AG20443 (cell line): ENCODE measurements at regions not wholly inside any gene's neighbourhood (a gene's known extent, or its start where the extent isn't known, plus 50 kb on each side); places are given as distances from the start of the nearest gene placed in this dataset.
"Not testable (repeated sequence)": the region's sequence is repeated elsewhere in the genome, so short reads cannot be mapped to it uniquely, and the experiment has no call there.

Experiments used
- DNase-seq: peaks from one replicate; pipeline ENCODE4 v3.0.0; 2012; ENCODE audit warnings: low spot score, mixed read lengths

- DNase-seq = no peak
These were observed 106.5 kb downstream of the KLF13 start for GRCh38 chr15:31433091-31433490.

GRCh38 chr15:31433574-31433973 lies 106.9 kb downstream of the KLF13 start:
- DNase-seq = no peak

GRCh38 chr15:31434275-31434587 lies 107.6 kb downstream of the KLF13 start:
- no peak for DNase-seq

GRCh38 chr15:31434588-31435260 lies 108.1 kb downstream of the KLF13 start:
- DNase-seq = peak; percentile 86

GRCh38 chr15:31435261-31435911 lies 108.8 kb downstream of the KLF13 start:
- peak; percentile 78 for DNase-seq

- peak; percentile 40 for DNase-seq
These were observed 109.4 kb downstream of the KLF13 start for GRCh38 chr15:31435912-31436628.

GRCh38 chr15:31437686-31438085 lies 111.1 kb downstream of the KLF13 start:
- DNase-seq = no peak

- DNase-seq = no peak
These were observed 112.1 kb downstream of the KLF13 start for GRCh38 chr15:31438601-31439265.

- no peak for DNase-seq
These were observed 112.7 kb downstream of the KLF13 start for GRCh38 chr15:31439328-31439727.

GRCh38 chr15:31440216-31440615 lies 113.6 kb downstream of the KLF13 start:
- not testable (repeated sequence) for DNase-seq

- peak; percentile 71 for DNase-seq
These were observed 114.2 kb downstream of the KLF13 start for GRCh38 chr15:31440754-31441311.

GRCh38 chr15:31442226-31442625 lies 115.6 kb downstream of the KLF13 start:
- DNase-seq = no peak

GRCh38 chr15:31442699-31443111 lies 116.1 kb downstream of the KLF13 start:
- peak; percentile 79 for DNase-seq

- no peak for DNase-seq
These were observed 118.2 kb downstream of the KLF13 start for GRCh38 chr15:31444844-31445243.

- DNase-seq = no peak
These were observed 119.9 kb downstream of the KLF13 start for GRCh38 chr15:31446546-31446945.

- DNase-seq = no peak
These were observed 121.4 kb downstream of the KLF13 start for GRCh38 chr15:31447931-31448634.

- DNase-seq = no peak
These were observed 122.0 kb downstream of the KLF13 start for GRCh38 chr15:31448635-31448979.

- DNase-seq = no peak
These were observed 126.2 kb downstream of the KLF13 start for GRCh38 chr15:31452595-31453557.

- no peak for DNase-seq
These were observed 127.1 kb downstream of the KLF13 start for GRCh38 chr15:31453558-31454318.

- DNase-seq = no peak
These were observed 128.9 kb downstream of the KLF13 start for GRCh38 chr15:31455499-31455898.
